ENCODE measurements at regions not wholly inside any gene's neighbourhood (a gene's known extent, or its start where the extent isn't known, plus 50 kb on each side); places are given as distances from the start of the nearest gene placed in this dataset.

DNA sequence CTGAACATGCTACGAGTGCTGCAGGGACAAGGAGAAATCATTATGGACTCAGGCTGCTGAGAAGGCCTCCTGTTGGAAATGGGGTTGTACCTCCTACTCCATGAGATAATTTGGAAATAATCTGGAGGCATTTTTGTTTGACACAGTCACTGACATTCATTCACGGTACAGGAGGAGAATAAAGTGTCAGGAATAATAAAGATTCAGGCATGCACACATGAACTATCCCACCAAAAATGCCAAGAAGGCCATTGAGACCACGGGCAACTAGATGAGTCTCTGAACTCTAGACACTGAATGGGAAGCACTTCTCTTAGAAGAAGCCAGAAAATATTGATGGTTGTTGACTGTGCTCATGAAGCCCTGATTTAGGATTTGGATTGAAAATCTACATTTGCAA is 220.9 kb upstream of the HABP2 start:
- Histone ChIP-seq H3K27me3 (ENCODE audit: control insufficient read depth in 1 of 2, insufficient read depth in 2 of 2, low read length in 2 of 2) (no peaks in the 10 kb centered on the region), H3K4me1 (ENCODE audit: insufficient read depth, low read length) (peaks cover 2% of the 10 kb centered on the region), H3K27ac (ENCODE audit: low read depth, low read length) (no peak overlapping the region), H3K36me3 (ENCODE audit: insufficient read depth, low read length) (no peaks in the 10 kb centered on the region), H3K4me3 (ENCODE audit: low read depth in 1 of 2, low read length in 2 of 2) (no peak overlapping the region), H3K9ac (ENCODE audit: low read length) (no peak overlapping the region), H3K9me3 (ENCODE audit: low read length) (no peaks in the 10 kb centered on the region)

DNA sequence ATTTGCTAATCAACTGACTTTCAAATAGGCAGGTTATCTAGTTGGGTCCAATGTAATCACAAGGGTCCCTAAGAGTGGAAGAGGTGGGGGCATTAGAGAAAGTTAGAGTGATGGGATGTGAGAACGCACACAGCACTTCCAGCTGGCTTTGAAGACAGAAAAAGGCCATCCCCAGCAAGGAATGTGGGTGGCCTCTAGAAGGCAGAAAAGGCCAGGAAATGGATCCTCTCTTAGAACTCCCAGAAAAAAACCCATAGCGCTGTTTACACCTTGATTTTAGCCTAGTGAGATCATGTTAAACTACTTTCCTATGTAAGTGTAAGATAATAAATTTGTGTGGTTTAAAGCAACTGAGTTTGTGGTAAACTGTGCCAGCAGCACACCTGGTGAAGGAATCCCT is 219.5 kb upstream of the HABP2 start:
- no peaks in the 10 kb centered on the region for H3K36me3 ChIP-seq (ENCODE audit: insufficient read depth, low read length)
- H3K9me3 ChIP-seq (ENCODE audit: low read length), result no peaks in the 10 kb centered on the region
- no peaks in the 10 kb centered on the region for H3K27me3 ChIP-seq (ENCODE audit: control insufficient read depth in 1 of 2, insufficient read depth in 2 of 2, low read length in 2 of 2)
- H3K27ac ChIP-seq (ENCODE audit: low read depth, low read length), result no peak overlapping the region
- H3K4me1 ChIP-seq (ENCODE audit: insufficient read depth, low read length), result no peaks in the 10 kb centered on the region
- no peak overlapping the region for H3K9ac ChIP-seq (ENCODE audit: low read length)
- no peak overlapping the region for H3K4me3 ChIP-seq (ENCODE audit: low read depth in 1 of 2, low read length in 2 of 2)

DNA sequence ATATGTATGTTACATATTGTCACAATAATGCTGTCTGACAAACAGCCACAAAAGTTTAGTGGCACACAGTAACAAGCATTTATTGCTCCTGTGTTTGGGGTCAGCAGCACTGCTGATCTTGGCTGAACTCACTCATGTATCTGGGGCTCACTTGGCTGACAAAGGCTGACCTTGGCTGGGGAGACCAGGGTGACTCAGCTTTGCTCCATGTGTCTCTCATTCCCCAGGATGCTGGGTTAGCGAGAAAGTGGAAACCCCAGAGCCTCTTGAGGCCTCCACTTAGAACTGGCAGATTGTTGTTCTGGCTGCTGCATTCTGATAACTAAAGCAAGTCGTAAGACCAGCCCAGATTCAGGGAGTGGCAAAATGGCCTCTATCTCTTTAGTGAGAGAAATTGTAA is 217.3 kb upstream of the HABP2 start:
- H3K9me3 ChIP-seq (ENCODE audit: low read length), result no peaks in the 10 kb centered on the region
- no peak overlapping the region for H3K4me3 ChIP-seq (ENCODE audit: low read depth in 1 of 2, low read length in 2 of 2)

DNA sequence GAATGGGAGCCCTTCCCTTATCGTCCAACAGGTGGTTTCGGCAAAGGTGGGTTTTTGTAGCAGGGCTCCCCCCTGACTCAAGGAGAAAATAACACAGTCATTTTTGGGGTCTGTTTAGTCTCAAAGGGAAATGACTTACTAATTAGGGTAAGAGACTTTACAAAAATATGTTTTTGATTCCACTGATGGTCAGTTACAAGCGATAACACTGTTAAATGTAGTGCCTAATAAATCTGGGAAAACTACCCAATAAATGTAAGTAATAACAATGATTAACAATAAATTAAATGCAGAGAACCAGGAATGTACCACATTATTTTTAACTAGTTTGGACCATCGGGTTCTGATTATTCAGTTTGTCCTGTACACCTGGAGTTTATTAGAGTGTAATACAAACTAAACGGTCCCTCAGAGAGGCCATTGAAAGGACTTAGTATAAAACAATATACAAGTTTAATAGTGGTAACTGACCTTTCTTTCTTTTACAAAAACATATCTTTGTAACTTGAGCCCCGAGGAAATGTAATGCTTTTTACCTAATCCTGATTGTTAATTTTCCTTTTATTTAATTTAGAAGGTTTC is 216.2 kb upstream of the HABP2 start:
- Histone ChIP-seq H3K9me3 (ENCODE audit: low read length) (no peaks in the 10 kb centered on the region), H3K4me3 (ENCODE audit: low read depth in 1 of 2, low read length in 2 of 2) (no peak overlapping the region), H3K27ac (ENCODE audit: low read depth, low read length) (no peak overlapping the region), H3K4me1 (ENCODE audit: insufficient read depth, low read length) (no peaks in the 10 kb centered on the region), H3K27me3 (ENCODE audit: control insufficient read depth in 1 of 2, insufficient read depth in 2 of 2, low read length in 2 of 2) (no peaks in the 10 kb centered on the region), H3K36me3 (ENCODE audit: insufficient read depth, low read length) (no peaks in the 10 kb centered on the region), H3K9ac (ENCODE audit: low read length) (no peak overlapping the region)

More for the DNA sequence above, 217.3 kb upstream of the HABP2 start:
- H3K4me1 ChIP-seq (ENCODE audit: insufficient read depth, low read length), result no peaks in the 10 kb centered on the region
- H3K27ac ChIP-seq (ENCODE audit: low read depth, low read length), result no peak overlapping the region
- H3K9ac ChIP-seq (ENCODE audit: low read length), result no peak overlapping the region
- H3K36me3 ChIP-seq (ENCODE audit: insufficient read depth, low read length), result no peaks in the 10 kb centered on the region
- H3K27me3 ChIP-seq (ENCODE audit: control insufficient read depth in 1 of 2, insufficient read depth in 2 of 2, low read length in 2 of 2), result no peaks in the 10 kb centered on the region

DNA sequence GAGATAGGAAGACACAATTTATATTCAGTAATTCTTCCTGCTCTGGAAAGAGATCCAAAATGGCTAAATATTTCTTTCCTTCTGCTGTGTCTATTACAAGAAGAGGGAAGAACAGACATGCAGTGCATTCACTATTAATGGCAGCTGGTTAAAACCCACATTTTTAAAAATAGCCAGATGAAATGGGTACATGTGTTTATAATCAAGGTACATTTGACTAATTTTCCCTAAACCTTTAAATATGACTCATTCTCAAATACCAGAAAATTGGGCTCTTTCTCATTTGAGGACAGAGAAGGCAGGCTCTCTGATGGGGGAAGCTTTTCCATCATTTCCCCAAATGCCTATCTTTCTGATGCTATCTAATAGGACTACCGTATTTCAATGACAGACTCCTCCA is 215.7 kb upstream of the HABP2 start:
- Histone ChIP-seq H3K27ac (ENCODE audit: low read depth, low read length) (no peak overlapping the region), H3K9ac (ENCODE audit: low read length) (no peak overlapping the region), H3K4me3 (ENCODE audit: low read depth in 1 of 2, low read length in 2 of 2) (no peak overlapping the region), H3K27me3 (ENCODE audit: control insufficient read depth in 1 of 2, insufficient read depth in 2 of 2, low read length in 2 of 2) (no peaks in the 10 kb centered on the region), H3K4me1 (ENCODE audit: insufficient read depth, low read length) (no peaks in the 10 kb centered on the region), H3K36me3 (ENCODE audit: insufficient read depth, low read length) (no peaks in the 10 kb centered on the region), H3K9me3 (ENCODE audit: low read length) (no peaks in the 10 kb centered on the region)

DNA sequence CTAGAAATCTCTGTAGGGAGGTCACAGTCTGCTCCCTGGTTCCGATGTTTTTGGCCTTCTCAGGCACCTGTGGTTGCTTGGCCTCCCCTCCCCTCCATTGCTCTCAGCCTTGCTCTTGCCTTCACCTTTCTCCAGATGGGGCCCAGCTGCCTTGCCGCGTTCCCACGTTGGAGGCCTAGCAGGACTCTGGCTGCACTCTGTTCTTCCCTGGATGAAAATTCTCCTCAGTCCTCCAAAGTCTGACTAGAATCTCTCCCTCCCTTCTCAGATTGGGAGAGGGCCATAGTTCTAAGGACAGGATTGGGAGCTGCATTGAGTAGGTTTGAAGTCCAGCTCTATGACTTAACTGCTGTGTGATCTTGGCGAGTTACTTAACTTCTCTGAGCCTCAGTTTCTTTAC is 213.7 kb upstream of the HABP2 start:
- no peak overlapping the region for H3K27ac ChIP-seq (ENCODE audit: low read depth, low read length)
- H3K4me3 ChIP-seq (ENCODE audit: low read depth in 1 of 2, low read length in 2 of 2), result no peak overlapping the region
- no peaks in the 10 kb centered on the region for H3K36me3 ChIP-seq (ENCODE audit: insufficient read depth, low read length)
- no peak overlapping the region for H3K9ac ChIP-seq (ENCODE audit: low read length)
- no peaks in the 10 kb centered on the region for H3K9me3 ChIP-seq (ENCODE audit: low read length)
- no peaks in the 10 kb centered on the region for H3K4me1 ChIP-seq (ENCODE audit: insufficient read depth, low read length)
- H3K27me3 ChIP-seq (ENCODE audit: control insufficient read depth in 1 of 2, insufficient read depth in 2 of 2, low read length in 2 of 2), result no peaks in the 10 kb centered on the region

DNA sequence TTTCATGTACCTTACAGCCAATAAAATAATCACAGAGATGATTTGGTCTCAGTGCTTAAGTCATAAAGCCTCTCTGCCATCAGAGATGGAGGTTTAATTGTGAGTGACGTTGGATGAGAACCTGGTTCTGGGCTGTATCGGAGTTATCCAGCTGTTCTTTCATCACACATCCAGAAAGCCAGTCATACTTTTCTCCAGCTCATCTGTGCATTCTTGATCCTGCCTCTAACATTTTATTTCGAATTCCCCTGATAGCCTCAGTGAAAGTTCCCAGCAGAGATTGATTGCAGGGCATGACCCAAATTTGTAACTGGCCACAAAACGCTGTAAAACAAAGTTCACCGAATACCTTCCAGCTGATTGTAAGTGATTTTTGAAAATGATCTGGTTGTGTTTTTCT is 212.6 kb upstream of the HABP2 start:
- Histone ChIP-seq H3K36me3 (ENCODE audit: insufficient read depth, low read length) (no peaks in the 10 kb centered on the region), H3K4me1 (ENCODE audit: insufficient read depth, low read length) (no peaks in the 10 kb centered on the region), H3K27me3 (ENCODE audit: control insufficient read depth in 1 of 2, insufficient read depth in 2 of 2, low read length in 2 of 2) (no peaks in the 10 kb centered on the region), H3K9me3 (ENCODE audit: low read length) (no peaks in the 10 kb centered on the region), H3K4me3 (ENCODE audit: low read depth in 1 of 2, low read length in 2 of 2) (no peak overlapping the region), H3K27ac (ENCODE audit: low read depth, low read length) (no peak overlapping the region), H3K9ac (ENCODE audit: low read length) (no peak overlapping the region)

DNA sequence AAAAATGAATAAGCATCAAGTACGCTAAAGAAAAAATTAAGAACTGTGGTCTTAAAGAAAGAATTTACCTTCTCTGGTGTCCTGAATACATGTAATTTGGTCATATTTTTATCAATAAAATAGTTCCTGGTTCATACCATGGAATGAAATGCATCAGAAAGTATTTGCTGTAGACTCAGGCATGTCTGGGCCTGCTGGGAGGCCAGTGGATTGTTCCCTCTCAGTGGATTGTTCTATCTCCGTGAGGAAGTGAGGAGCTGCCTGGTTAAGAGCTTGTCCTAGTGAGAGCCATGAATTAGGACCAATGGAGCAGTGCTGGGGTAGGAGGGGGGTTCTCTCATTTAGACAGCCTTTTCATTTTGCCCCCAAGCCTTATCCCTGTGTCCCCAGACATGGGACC is 211.7 kb upstream of the HABP2 start:
- Histone ChIP-seq H3K27me3 (ENCODE audit: control insufficient read depth in 1 of 2, insufficient read depth in 2 of 2, low read length in 2 of 2) (no peaks in the 10 kb centered on the region), H3K9me3 (ENCODE audit: low read length) (no peaks in the 10 kb centered on the region), H3K9ac (ENCODE audit: low read length) (no peak overlapping the region), H3K36me3 (ENCODE audit: insufficient read depth, low read length) (no peaks in the 10 kb centered on the region), H3K27ac (ENCODE audit: low read depth, low read length) (no peak overlapping the region), H3K4me1 (ENCODE audit: insufficient read depth, low read length) (no peaks in the 10 kb centered on the region), H3K4me3 (ENCODE audit: low read depth in 1 of 2, low read length in 2 of 2) (no peak overlapping the region)

DNA sequence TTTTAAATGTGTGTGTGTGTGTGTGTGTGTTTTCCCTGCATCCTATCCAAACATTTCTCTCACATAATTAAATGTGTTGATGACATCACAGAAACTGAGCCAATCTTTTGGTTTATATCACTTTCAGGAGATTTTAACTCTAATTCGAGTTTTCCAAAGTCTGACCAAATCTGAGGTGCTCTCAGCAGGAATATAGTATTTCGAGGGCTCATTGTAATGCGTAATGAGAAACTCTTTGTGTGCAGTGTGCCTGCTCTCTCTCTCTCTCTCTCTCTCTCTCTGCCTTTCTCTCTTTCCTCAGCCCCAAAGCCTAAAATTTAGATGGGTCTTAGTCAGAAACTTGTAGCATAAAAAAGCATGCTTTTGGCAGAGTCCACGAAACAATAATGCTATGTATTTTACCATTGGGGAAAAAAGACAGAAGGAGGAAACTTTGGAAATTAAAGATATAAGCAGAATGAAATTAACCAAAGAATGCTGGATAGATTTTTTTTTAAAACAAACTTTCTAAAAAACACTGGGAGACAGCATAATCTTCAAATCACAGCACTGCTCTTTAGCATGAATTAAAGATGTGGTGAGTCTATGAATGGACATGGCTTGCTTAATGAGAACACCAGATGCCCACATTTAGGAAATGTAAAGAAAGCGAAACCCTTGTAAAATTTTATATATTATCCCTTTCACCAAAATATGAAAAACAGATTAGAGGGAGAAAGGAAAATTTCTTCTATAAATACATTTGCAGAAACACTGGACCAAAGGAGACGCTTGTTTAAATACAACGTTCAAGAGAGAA is 206.8 kb upstream of the HABP2 start:
- Histone ChIP-seq H3K27me3 (ENCODE audit: control insufficient read depth in 1 of 2, insufficient read depth in 2 of 2, low read length in 2 of 2) (no peaks in the 10 kb centered on the region), H3K4me1 (ENCODE audit: insufficient read depth, low read length) (peaks cover 17% of the 10 kb centered on the region), H3K27ac (ENCODE audit: low read depth, low read length) (no peak overlapping the region), H3K9ac (ENCODE audit: low read length) (no peak overlapping the region), H3K4me3 (ENCODE audit: low read depth in 1 of 2, low read length in 2 of 2) (no peak overlapping the region), H3K9me3 (ENCODE audit: low read length) (no peaks in the 10 kb centered on the region), H3K36me3 (ENCODE audit: insufficient read depth, low read length) (no peaks in the 10 kb centered on the region)

DNA sequence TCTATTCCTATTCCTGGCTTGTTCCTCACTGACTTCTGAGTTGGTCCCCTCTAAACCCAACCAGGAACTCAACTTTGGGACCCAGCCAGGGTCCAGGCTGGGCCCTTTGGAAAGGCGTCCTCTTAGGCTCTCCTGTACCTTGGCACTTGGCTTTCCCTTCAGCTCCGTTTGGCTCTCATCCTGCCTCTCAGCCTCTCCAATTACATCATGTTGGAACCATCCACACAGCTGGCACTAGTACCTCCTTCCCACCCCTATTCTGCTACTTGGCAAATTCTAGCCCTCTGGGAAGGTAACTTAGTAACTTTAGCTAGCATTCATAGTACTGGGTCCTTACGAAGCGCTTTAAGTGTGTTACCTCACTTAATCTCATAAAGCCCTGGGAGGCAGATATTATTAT is 205.3 kb upstream of the HABP2 start:
- Histone ChIP-seq H3K9ac (ENCODE audit: low read length) (no peak overlapping the region), H3K9me3 (ENCODE audit: low read length) (no peaks in the 10 kb centered on the region), H3K27me3 (ENCODE audit: control insufficient read depth in 1 of 2, insufficient read depth in 2 of 2, low read length in 2 of 2) (no peaks in the 10 kb centered on the region), H3K27ac (ENCODE audit: low read depth, low read length) (no peak overlapping the region), H3K4me3 (ENCODE audit: low read depth in 1 of 2, low read length in 2 of 2) (peak overlapping the region in 1 of 2 donors; percentile 20), H3K36me3 (ENCODE audit: insufficient read depth, low read length) (no peaks in the 10 kb centered on the region), H3K4me1 (ENCODE audit: insufficient read depth, low read length) (peaks cover 17% of the 10 kb centered on the region)

DNA sequence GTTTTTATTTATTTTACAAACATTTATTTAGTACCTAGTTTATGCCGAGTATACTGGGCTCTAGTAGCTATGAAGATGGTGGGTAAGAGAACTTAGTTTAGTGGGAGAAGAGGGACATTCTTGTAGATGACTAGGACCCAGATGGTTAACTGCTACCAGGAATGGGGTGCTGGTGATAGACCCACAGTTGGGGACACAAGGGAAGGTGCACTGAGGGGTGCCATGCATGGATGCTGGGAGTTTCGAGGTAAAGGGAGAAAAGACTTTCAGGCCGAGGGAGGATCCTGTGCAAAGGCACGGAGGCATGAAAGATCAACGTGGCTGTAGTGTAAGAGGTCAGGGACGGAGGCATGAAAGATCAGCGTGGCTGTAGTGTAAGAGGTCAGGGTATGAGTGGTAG is 204.2 kb upstream of the HABP2 start:
- H3K4me3 ChIP-seq (ENCODE audit: low read depth in 1 of 2, low read length in 2 of 2), result no peak overlapping the region
- H3K4me1 ChIP-seq (ENCODE audit: insufficient read depth, low read length), result peaks cover 17% of the 10 kb centered on the region
- H3K9me3 ChIP-seq (ENCODE audit: low read length), result no peaks in the 10 kb centered on the region
- no peak overlapping the region for H3K27ac ChIP-seq (ENCODE audit: low read depth, low read length)
- H3K36me3 ChIP-seq (ENCODE audit: insufficient read depth, low read length), result no peaks in the 10 kb centered on the region
- no peak overlapping the region for H3K9ac ChIP-seq (ENCODE audit: low read length)
- H3K27me3 ChIP-seq (ENCODE audit: control insufficient read depth in 1 of 2, insufficient read depth in 2 of 2, low read length in 2 of 2), result no peaks in the 10 kb centered on the region

Data from muscle layer of colon (tissue), 2 donors.